Neural cell (in vitro differentiated cells): ENCODE measurements at regions not wholly inside any gene's neighbourhood (a gene's known extent, or its start where the extent isn't known, plus 50 kb on each side); places are given as distances from the start of the nearest gene placed in this dataset.

Source experiments
- H2AFZ ChIP-seq: fragments of 200-600, 300-800 bp; sonication (generic), shearing (Covaris generic); 2 replicates; pipeline ENCODE4 v1.6.0; 2014; ENCODE audit warnings: low read depth, mild to moderate bottlenecking, antibody characterized with exemption, low read length, moderate library complexity
- H3F3A ChIP-seq: fragments of 200-600 bp; shearing (Covaris generic); 2 replicates; pipeline ENCODE4 v1.6.1; 2016; ENCODE audit warnings: mild to moderate bottlenecking, moderate library complexity, mixed read lengths, antibody characterized with exemption, low read length; ENCODE audit not compliant: insufficient read depth, poor library complexity, severe bottlenecking
- H3K27ac ChIP-seq: fragments of 200-600, 300-800 bp; sonication (generic), shearing (Covaris generic); 2 replicates; pipeline ENCODE4 v1.5.1; 2014; ENCODE audit warnings: mild to moderate bottlenecking, low read length, moderate library complexity
- H3K27me3 ChIP-seq: fragments of 300-800, 200-600 bp; sonication (generic), shearing (Covaris generic); 2 replicates; pipeline ENCODE4 v1.6.0; 2014; ENCODE audit warnings: mild to moderate bottlenecking, low read depth, low read length, moderate library complexity; ENCODE audit not compliant: insufficient read depth
- H3K36me3 ChIP-seq: fragments of 300-800, 200-600 bp; sonication (generic), shearing (Covaris generic); 2 replicates; pipeline ENCODE4 v1.5.1; 2014; ENCODE audit warnings: mild to moderate bottlenecking, antibody characterized with exemption, low read length, moderate library complexity; ENCODE audit not compliant: insufficient read depth
- H3K4me2 ChIP-seq: fragments of 300-800, 200-600 bp; sonication (generic), shearing (Covaris generic); 2 replicates; pipeline ENCODE4 v1.6.0; 2014; ENCODE audit warnings: mild to moderate bottlenecking, low read length
- H3K4me3 ChIP-seq: fragments of 300-800, 200-600 bp; sonication (generic), shearing (Covaris generic); 2 replicates; pipeline ENCODE4 v1.5.1; 2014; ENCODE audit warnings: mild to moderate bottlenecking, low read length, moderate library complexity
- H3K79me2 ChIP-seq: fragments of 200-600 bp; shearing (Covaris generic); replicated peaks from 2 replicates; pipeline ENCODE4 v1.6.0; 2014; ENCODE audit warnings: mild to moderate bottlenecking, low read length, moderate library complexity; ENCODE audit not compliant: insufficient read depth
- H3K9ac ChIP-seq: fragments of 300-800, 200-600 bp; sonication (generic), shearing (Covaris generic); 2 replicates; pipeline ENCODE4 v1.6.1; 2016; ENCODE audit warnings: mild to moderate bottlenecking, low read length, mixed read lengths
- H3K9me2 ChIP-seq: fragments of 200-600 bp; shearing (Covaris generic); 2 replicates; pipeline ENCODE4 v1.6.1; 2016; ENCODE audit warnings: mild to moderate bottlenecking, low read length, mixed read lengths; ENCODE audit not compliant: insufficient read depth
- H3K9me3 ChIP-seq: fragments of 200-600, 300-800 bp; sonication (generic), shearing (Covaris generic); 2 replicates; pipeline ENCODE4 v1.6.1; 2016; ENCODE audit warnings: mild to moderate bottlenecking, mixed run types, low read length, moderate library complexity, mixed read lengths
- H4K20me1 ChIP-seq: fragments of 200-600 bp; shearing (Covaris generic); 2 replicates; pipeline ENCODE4 v1.6.1; 2016; ENCODE audit warnings: mild to moderate bottlenecking, mixed run types; ENCODE audit not compliant: insufficient read depth
- CTCF ChIP-seq: fragments of 450-650 bp; IDR thresholded peaks from 2 replicates; pipeline ENCODE4 v1.5.1; 2014; ENCODE audit warnings: antibody characterized with exemption, mild to moderate bottlenecking, moderate library complexity; ENCODE audit not compliant: poor library complexity, severe bottlenecking
- EP300 ChIP-seq: fragments of 450-650 bp; conservative IDR thresholded peaks from 2 replicates; pipeline ENCODE4 v1.6.1; 2014; ENCODE audit warnings: antibody characterized with exemption, mild to moderate bottlenecking, moderate library complexity; ENCODE audit not compliant: poor library complexity, severe bottlenecking
- EZH2 ChIP-seq: fragments of 200-600, 300-800 bp; shearing (Covaris generic), sonication (generic); IDR thresholded peaks from 2 replicates; pipeline ENCODE4 v1.6.1; 2014; ENCODE audit warnings: antibody characterized with exemption, low read length, borderline replicate concordance, mild to moderate bottlenecking; ENCODE audit not compliant: insufficient read depth, poor library complexity, severe bottlenecking
- MXI1 ChIP-seq: fragments of 450-650 bp; conservative IDR thresholded peaks from 2 replicates; pipeline ENCODE4 v1.6.1; 2014; ENCODE audit warnings: antibody characterized with exemption, mild to moderate bottlenecking; ENCODE audit not compliant: poor library complexity, severe bottlenecking
- POLR2AphosphoS5 ChIP-seq: IDR thresholded peaks from 2 replicates; pipeline ENCODE4 v1.6.1; 2012
- RAD21 ChIP-seq: fragments of 450-650 bp; conservative IDR thresholded peaks from 2 replicates; pipeline ENCODE4 v1.6.1; 2014; ENCODE audit warnings: antibody characterized with exemption, mild to moderate bottlenecking, moderate library complexity
- REST ChIP-seq: IDR thresholded peaks from 2 replicates; pipeline ENCODE4 v1.6.1; 2012; ENCODE audit warnings: borderline replicate concordance
- SMC3 ChIP-seq: fragments of 450-650 bp; conservative IDR thresholded peaks from 2 replicates; pipeline ENCODE4 v1.6.1; 2014; ENCODE audit warnings: antibody characterized with exemption, mild to moderate bottlenecking, moderate library complexity; ENCODE audit not compliant: poor library complexity
- TAF1 ChIP-seq: IDR thresholded peaks from 2 replicates; pipeline ENCODE4 v1.6.1; 2012; ENCODE audit warnings: low read depth

GRCh38 chr18:44548291-44549221 lies 132.1 kb upstream of the SETBP1 start:
- H2AFZ ChIP-seq = no peak overlapping the region
- no peaks in the 10 kb centered on the region for H3K36me3 ChIP-seq
- H3K4me3 ChIP-seq = no peak overlapping the region
- H3K4me2 ChIP-seq = no peak overlapping the region
- no peak for TF ChIP-seq EP300
- TF ChIP-seq POLR2AphosphoS5 = no peak
- no peak for TF ChIP-seq MXI1
- TF ChIP-seq REST = no peak
- TF ChIP-seq CTCF = no peak
- no peak for TF ChIP-seq SMC3
- H3K9ac ChIP-seq = no peak overlapping the region
- H3K9me3 ChIP-seq = no peaks in the 10 kb centered on the region
- H3F3A ChIP-seq = no peaks in the 10 kb centered on the region
- H3K27me3 ChIP-seq = no peaks in the 10 kb centered on the region
- H3K27ac ChIP-seq = no peak overlapping the region
- H3K79me2 ChIP-seq = no peaks in the 10 kb centered on the region
- no peaks in the 10 kb centered on the region for H4K20me1 ChIP-seq
- no peaks in the 10 kb centered on the region for H3K9me2 ChIP-seq

GRCh38 chr18:44552706-44553105 lies 128.0 kb upstream of the SETBP1 start:
- Histone ChIP-seq H3K9me2 (no peaks in the 10 kb centered on the region), H4K20me1 (no peaks in the 10 kb centered on the region), H3K79me2 (no peaks in the 10 kb centered on the region), H2AFZ (no peak overlapping the region), H3F3A (no peaks in the 10 kb centered on the region), H3K4me2 (no peak overlapping the region), H3K4me3 (no peak overlapping the region), H3K27ac (no peak overlapping the region), H3K9ac (no peak overlapping the region), H3K36me3 (no peaks in the 10 kb centered on the region), H3K9me3 (no peaks in the 10 kb centered on the region), H3K27me3 (no peaks in the 10 kb centered on the region)
- TF ChIP-seq REST = no peak
- no peak for TF ChIP-seq EP300
- no peak for TF ChIP-seq TAF1
- TF ChIP-seq CTCF = no peak
- TF ChIP-seq MXI1 = no peak
- TF ChIP-seq SMC3 = no peak
- no peak for TF ChIP-seq POLR2AphosphoS5
- TF ChIP-seq EZH2 = no peak
- no peak for TF ChIP-seq RAD21
